Kidney epithelial cell (primary cell): ENCODE measurements at regions not wholly inside any gene's neighbourhood (a gene's known extent, or its start where the extent isn't known, plus 50 kb on each side); places are given as distances from the start of the nearest gene placed in this dataset.

ENCODE experiments used
- DNase-seq: peaks from one replicate; pipeline ENCODE4 v3.0.0-alpha.2; 2010; ENCODE audit warnings: low read depth
- H3K27me3 ChIP-seq: 2 replicates; pipeline ENCODE4 v1.6.0; 2011; ENCODE audit warnings: low read length; ENCODE audit not compliant: control insufficient read depth, insufficient read depth
- H3K36me3 ChIP-seq: 2 replicates; pipeline ENCODE4 v1.5.1; 2011; ENCODE audit warnings: low read length; ENCODE audit not compliant: control insufficient read depth, insufficient read depth
- H3K4me3 ChIP-seq: 2 replicates; pipeline ENCODE4 v1.5.1; 2011; ENCODE audit warnings: low read depth, mild to moderate bottlenecking, control low read depth, low read length
- CTCF ChIP-seq: IDR thresholded peaks from 2 replicates; pipeline ENCODE4 v1.5.1; 2011; ENCODE audit warnings: mild to moderate bottlenecking, moderate library complexity, low read length, control low read depth, inconsistent platforms; ENCODE audit not compliant: insufficient read depth, poor library complexity, severe bottlenecking

GRCh38 chr7:18194616-18195015, 167.0 kb upstream of the PRPS1L1 start:
- H3K36me3 ChIP-seq = no peaks in the 10 kb centered on the region
- no peaks in the 10 kb centered on the region for H3K27me3 ChIP-seq
- no peak overlapping the region for H3K4me3 ChIP-seq
- no peak for TF ChIP-seq CTCF
- DNase-seq = no peak

- Histone ChIP-seq H3K4me3 (no peak overlapping the region), H3K27me3 (no peaks in the 10 kb centered on the region), H3K36me3 (no peaks in the 10 kb centered on the region)
- no peak for TF ChIP-seq CTCF
- no peak for DNase-seq
These were observed 169.0 kb upstream of the PRPS1L1 start for GRCh38 chr7:18196638-18197037.

- Histone ChIP-seq H3K36me3 (no peaks in the 10 kb centered on the region), H3K4me3 (no peak overlapping the region), H3K27me3 (no peaks in the 10 kb centered on the region)
- no peak for DNase-seq
- TF ChIP-seq CTCF = no peak
These were observed 171.2 kb upstream of the PRPS1L1 start for GRCh38 chr7:18198868-18199267.

- Histone ChIP-seq H3K27me3 (no peaks in the 10 kb centered on the region), H3K36me3 (no peaks in the 10 kb centered on the region), H3K4me3 (no peak overlapping the region)
- DNase-seq = no peak
- no peak for TF ChIP-seq CTCF
These were observed 172.6 kb upstream of the PRPS1L1 start for GRCh38 chr7:18200266-18200665.

GRCh38 chr7:18200855-18201254, 173.2 kb upstream of the PRPS1L1 start:
- TF ChIP-seq CTCF = no peak
- Histone ChIP-seq H3K27me3 (no peaks in the 10 kb centered on the region), H3K4me3 (no peak overlapping the region), H3K36me3 (no peaks in the 10 kb centered on the region)
- DNase-seq = no peak

GRCh38 chr7:18201350-18201749, 173.7 kb upstream of the PRPS1L1 start:
- no peaks in the 10 kb centered on the region for H3K36me3 ChIP-seq
- no peak for DNase-seq
- no peaks in the 10 kb centered on the region for H3K27me3 ChIP-seq
- TF ChIP-seq CTCF = no peak
- no peak overlapping the region for H3K4me3 ChIP-seq
